IMR-90 (cell line): ENCODE measurements at regions not wholly inside any gene's neighbourhood (a gene's known extent, or its start where the extent isn't known, plus 50 kb on each side); places are given as distances from the start of the nearest gene placed in this dataset.

Experiments
- ATAC-seq: fragments of 200-7000 bp; cut with Tn5 transposase; 2 replicates; pipeline ENCODE4 v1.9.1; 2020; ENCODE audit warnings: low read depth, mild to moderate bottlenecking, moderate library complexity
- BruUV-seq: library from RNA; stranded (reverse); fragments of 400-500 nt; replicated peaks from 2 replicates; lab custom pipeline; 2021; lab: Mats Ljungman, UMichigan
- CTCF ChIA-PET: fragments of 300-600 bp; formaldehyde crosslinking; extraction: SDS; loops from one replicate; lab custom pipeline; 2021; ENCODE audit warnings: antibody characterized with exemption; lab: Yijun Ruan, JAX
- POLR2A ChIA-PET: fragments of 300-600 bp; sonication (Branson Sonifier 250); formaldehyde crosslinking; loops from one replicate; lab custom pipeline; 2022; ENCODE audit warnings: antibody characterized with exemption; ENCODE audit not compliant: unreplicated experiment; lab: Charles Lee
- DNase-seq: peaks from one replicate; pipeline ENCODE4 v3.0.0; 2013
- H2AFZ ChIP-seq: replicated peaks from 2 replicates; pipeline ENCODE3; 2013; ENCODE audit warnings: low read length, mild to moderate bottlenecking; ENCODE audit not compliant: poor library complexity
- H2AK5ac ChIP-seq: 2 replicates; pipeline ENCODE4 v1.6.1; 2013; ENCODE audit warnings: low read depth, low read length, inconsistent platforms
- H2AK9ac ChIP-seq: replicated peaks from 2 replicates; pipeline ENCODE3; 2013; ENCODE audit warnings: mild to moderate bottlenecking, low read depth, low read length, moderate library complexity; ENCODE audit not compliant: poor library complexity
- H2BK120ac ChIP-seq: 2 replicates; pipeline ENCODE4 v1.6.1; 2013; ENCODE audit warnings: low read depth, low read length, inconsistent platforms
- H2BK15ac ChIP-seq: 3 replicates; pipeline ENCODE4 v1.6.1; 2013; ENCODE audit warnings: low read depth, low read length, inconsistent platforms
- H2BK20ac ChIP-seq: 2 replicates; pipeline ENCODE4 v1.6.1; 2013; ENCODE audit warnings: low read depth, mild to moderate bottlenecking, inconsistent platforms, low read length, moderate library complexity
- H2BK5ac ChIP-seq: 2 replicates; pipeline ENCODE4 v1.6.1; 2013; ENCODE audit warnings: mild to moderate bottlenecking, low read depth, low read length, inconsistent platforms; ENCODE audit not compliant: poor library complexity, severe bottlenecking
- H3K14ac ChIP-seq: replicated peaks from 2 replicates; pipeline ENCODE4 v1.6.1; 2013; ENCODE audit warnings: low read depth, low read length, inconsistent platforms
- H3K18ac ChIP-seq: 2 replicates; pipeline ENCODE4 v1.6.1; 2013; ENCODE audit warnings: low read depth, low read length, control low read depth
- H3K23ac ChIP-seq: 2 replicates; pipeline ENCODE4 v1.6.1; 2013; ENCODE audit warnings: low read depth, low read length, inconsistent platforms
- H3K27ac ChIP-seq: 2 replicates; pipeline ENCODE4 v1.5.1; 2013; ENCODE audit warnings: mild to moderate bottlenecking, control low read depth, low read length; ENCODE audit not compliant: insufficient read depth
- H3K27me3 ChIP-seq: 2 replicates; pipeline ENCODE4 v1.6.1; 2013; ENCODE audit warnings: low read length; ENCODE audit not compliant: control insufficient read depth, insufficient read depth
- H3K36me3 ChIP-seq: 2 replicates; pipeline ENCODE4 v1.6.1; 2013; ENCODE audit warnings: low read length, mixed read lengths; ENCODE audit not compliant: control insufficient read depth, insufficient read depth
- H3K4ac ChIP-seq: 2 replicates; pipeline ENCODE4 v1.6.1; 2013; ENCODE audit warnings: low read depth, low read length, inconsistent platforms
- H3K4me1 ChIP-seq: 2 replicates; pipeline ENCODE4 v1.6.1; 2013; ENCODE audit warnings: low read length, mixed read lengths; ENCODE audit not compliant: control insufficient read depth, insufficient read depth
- H3K4me2 ChIP-seq: 2 replicates; pipeline ENCODE4 v1.6.1; 2013; ENCODE audit warnings: low read depth, mild to moderate bottlenecking, control low read depth, low read length, moderate library complexity
- H3K4me3 ChIP-seq: 2 replicates; pipeline ENCODE4 v1.5.1; 2013; ENCODE audit warnings: low read depth, mild to moderate bottlenecking, control low read depth, low read length, moderate library complexity; ENCODE audit not compliant: insufficient read depth
- H3K56ac ChIP-seq: 2 replicates; pipeline ENCODE4 v1.6.1; 2013; ENCODE audit warnings: low read length, inconsistent platforms; ENCODE audit not compliant: insufficient read depth; ENCODE audit errors: extremely low read depth
- H3K79me1 ChIP-seq, 2 experiments: 2 replicates each; pipeline ENCODE4 v1.6.1; 2013; ENCODE audit warnings: low read length in 2 of 2, inconsistent platforms in 1 of 2, low read depth in 1 of 2
- H3K9ac ChIP-seq: 2 replicates; pipeline ENCODE4 v1.6.1; 2013; ENCODE audit warnings: low read depth, low read length, control low read depth
- H3K9me1 ChIP-seq: 2 replicates; pipeline ENCODE4 v1.6.1; 2013; ENCODE audit warnings: low read length, inconsistent platforms; ENCODE audit not compliant: insufficient read depth
- H3K9me3 ChIP-seq: 2 replicates; pipeline ENCODE4 v1.6.1; 2013; ENCODE audit warnings: low read length; ENCODE audit not compliant: control insufficient read depth, insufficient read depth
- H4K20me1 ChIP-seq: 2 replicates; pipeline ENCODE4 v1.6.1; 2013; ENCODE audit warnings: low read length, inconsistent platforms; ENCODE audit not compliant: insufficient read depth
- H4K5ac ChIP-seq: 2 replicates; pipeline ENCODE4 v1.6.1; 2013; ENCODE audit warnings: mild to moderate bottlenecking, low read depth, low read length, control low read depth
- H4K8ac ChIP-seq, 2 experiments: 2 replicates each; pipeline ENCODE4 v1.6.1; 2013; ENCODE audit warnings: low read depth in 2 of 2, low read length in 2 of 2, control low read depth in 1 of 2, inconsistent platforms in 1 of 2
- H4K91ac ChIP-seq: 2 replicates; pipeline ENCODE4 v1.6.1; 2013; ENCODE audit warnings: low read depth, low read length, inconsistent platforms; ENCODE audit not compliant: insufficient read depth
- BHLHE40 ChIP-seq: fragments of 150-350 bp; IDR thresholded peaks from 2 replicates; pipeline ENCODE4 v1.6.1; 2016; ENCODE audit warnings: mild to moderate bottlenecking, low read depth, low read length
- CEBPB ChIP-seq: IDR thresholded peaks from 2 replicates; pipeline ENCODE4 v1.6.1; 2012; ENCODE audit warnings: low read depth, low read length, improper control_type of control experiment
- CHD1 ChIP-seq: IDR thresholded peaks from 2 replicates; pipeline ENCODE4 v1.6.1; 2012; ENCODE audit warnings: low read depth, low read length, improper control_type of control experiment
- CTCF ChIP-seq: conservative IDR thresholded peaks from 2 replicates; pipeline ENCODE4 v1.5.1; 2012; ENCODE audit warnings: mild to moderate bottlenecking, low read depth, low read length, improper control_type of control experiment
- ELK1 ChIP-seq: fragments of 150-350 bp; IDR thresholded peaks from 2 replicates; pipeline ENCODE4 v1.6.1; 2016; ENCODE audit warnings: low read depth, mild to moderate bottlenecking, low read length, moderate library complexity, borderline replicate concordance
- FOS ChIP-seq: fragments of 150-350 bp; IDR thresholded peaks from 2 replicates; pipeline ENCODE4 v1.6.1; 2016; ENCODE audit warnings: low read depth, low read length
- MAFK ChIP-seq: IDR thresholded peaks from 2 replicates; pipeline ENCODE4 v1.6.1; 2012; ENCODE audit warnings: low read depth, low read length, improper control_type of control experiment
- MXI1 ChIP-seq: IDR thresholded peaks from 2 replicates; pipeline ENCODE4 v1.6.1; 2012; ENCODE audit warnings: low read depth, mild to moderate bottlenecking, low read length, moderate library complexity, borderline replicate concordance
- POLR2A ChIP-seq: IDR thresholded peaks from 2 replicates; pipeline ENCODE4 v1.6.1; 2012; ENCODE audit warnings: mild to moderate bottlenecking, low read depth, low read length
- RAD21 ChIP-seq: IDR thresholded peaks from 2 replicates; pipeline ENCODE4 v1.6.1; 2012; ENCODE audit warnings: low read length, improper control_type of control experiment
- RCOR1 ChIP-seq: IDR thresholded peaks from 2 replicates; pipeline ENCODE4 v1.6.1; 2012; ENCODE audit warnings: mild to moderate bottlenecking, low read length, improper control_type of control experiment; ENCODE audit not compliant: insufficient replicate concordance
- RFX5 ChIP-seq: IDR thresholded peaks from 2 replicates; pipeline ENCODE4 v1.8.0; 2012; ENCODE audit warnings: low read depth, mild to moderate bottlenecking, low read length, moderate library complexity
- SMC3 ChIP-seq: fragments of 150-350 bp; IDR thresholded peaks from 2 replicates; pipeline ENCODE4 v1.6.1; 2016; ENCODE audit warnings: low read depth, mild to moderate bottlenecking, antibody characterized with exemption, low read length, moderate library complexity
- USF2 ChIP-seq: fragments of 150-350 bp; IDR thresholded peaks from 2 replicates; pipeline ENCODE4 v1.6.1; 2017; ENCODE audit warnings: mild to moderate bottlenecking, antibody characterized with exemption, low read length, low read depth
- WGBS, 2 experiments: methylation state at CpG; one replicate each; pipeline versions ENCODE4 v1.1.5 to v1.1.7; 2013; ENCODE audit warnings: missing lambda C conversion rate in 2 of 2; ENCODE audit not compliant: insufficient read length in 1 of 2; ENCODE audit errors: extremely low coverage in 2 of 2; 5-methylcytosine and 5-hydroxymethylcytosine counted together
- dilution Hi-C: fragments of 300-500 bp; cut with HindIII; formaldehyde crosslinking; loops from one replicate; pipeline ENCODE4 v1.14.3; 2018; ENCODE audit warnings: low sequenced_read_pairs; ENCODE audit not compliant: unreplicated experiment
- in situ Hi-C: fragments of 300-500 bp; cut with MboI; formaldehyde crosslinking; loops from 3 replicates; pipeline ENCODE4 v1.14.3; 2019; ENCODE audit warnings: low sequenced_read_pairs, inconsistent platforms, mixed read lengths
- intact Hi-C: fragments of 100-400 bp; cut with micrococcal nuclease; formaldehyde crosslinking; loops from 2 replicates; pipeline ENCODE4 v1.10.0; 2022

- peak overlapping the region; percentile 10; the same call in 1 of the 2 replicates for H2BK120ac ChIP-seq
- no peaks in the 10 kb centered on the region; a peak in 1 of 4 replicates for H3K79me1 ChIP-seq
- H3K27ac ChIP-seq: no peak overlapping the region
- no CpG with 5 or more reads among the region's 6 CpGs for WGBS, 2 experiments
- no peaks in the 10 kb centered on the region for H4K20me1 ChIP-seq
- no peaks in the 10 kb centered on the region for H3K9me3 ChIP-seq
- 0 out of 2 replicates have a peak overlapping the region, but pooled peaks have one; percentile 19 for H3K4ac ChIP-seq
- no peak overlapping the region for H2AFZ ChIP-seq
- no peak overlapping the region for H3K4me2 ChIP-seq
- no peak overlapping the region for H4K8ac ChIP-seq
- peak overlapping the region; percentile 38; the same call in 1 of the 2 replicates for H2BK20ac ChIP-seq
- CTCF ChIA-PET: interaction anchor here (0.6 kb wide), 1 partner anchor 164 kb away, joined by 3 read pairs; no protein-coding TSS in a partner anchor
- peak overlapping the region; percentile 12; the same call in 1 of the 3 replicates for H2BK15ac ChIP-seq
- H3K23ac ChIP-seq: no peak overlapping the region
- H4K91ac ChIP-seq: no peak overlapping the region; the same call in 1 of the 2 replicates
- H2AK9ac ChIP-seq: no peak overlapping the region
- ATAC-seq (peak; percentile 61), DNase-seq (peak; percentile 87)
- TF ChIP-seq CHD1 (no peak), RAD21 (no peak), RFX5 (no peak), POLR2A (no peak), CEBPB (no peak), ELK1 (no peak), RCOR1 (peak; percentile 98), FOS (peak; percentile 73; the same call in 1 of the 2 replicates), MXI1 (no peak), CTCF (no peak), SMC3 (no peak), BHLHE40 (no peak; the same call in 1 of the 2 replicates), USF2 (no peak), MAFK (no peak)
- no peak overlapping the region for H2BK5ac ChIP-seq
- intact Hi-C loops (no loop called here), in situ Hi-C loops (no loop called here), dilution Hi-C loops (no loop called here)
- H3K4me3 ChIP-seq: no peak overlapping the region
- no TSS peak for BruUV-seq
- peaks cover 5% of the 10 kb centered on the region for H3K9me1 ChIP-seq
- H3K36me3 ChIP-seq: no peaks in the 10 kb centered on the region
- POLR2A ChIA-PET: no interaction called here
- H4K5ac ChIP-seq: no peak overlapping the region
- H2AK5ac ChIP-seq: no peak overlapping the region
- no peaks in the 10 kb centered on the region for H3K27me3 ChIP-seq
- no peak overlapping the region; the same call in 1 of the 2 replicates for H3K18ac ChIP-seq
- no peak overlapping the region for H3K14ac ChIP-seq
- H3K9ac ChIP-seq: no peak overlapping the region
- H3K4me1 ChIP-seq: peaks cover 6% of the 10 kb centered on the region
- H3K56ac ChIP-seq: no peak overlapping the region; the same call in 1 of the 2 replicates
Observed at GRCh38 chr11:33620423-33621171, 80.0 kb downstream of the C11orf91 start.
